Amniotic stem cell (primary cell): ENCODE measurements at regions not wholly inside any gene's neighbourhood (a gene's known extent, or its start where the extent isn't known, plus 50 kb on each side); places are given as distances from the start of the nearest gene placed in this dataset.
"Not testable (repeated sequence)": the region's sequence is repeated elsewhere in the genome, so short reads cannot be mapped to it uniquely, and the experiment has no call there.

Experiments used
- DNase-seq: peaks from one replicate; lab custom pipeline; 2025; lab: John Stamatoyannopoulos, UW

DNA sequence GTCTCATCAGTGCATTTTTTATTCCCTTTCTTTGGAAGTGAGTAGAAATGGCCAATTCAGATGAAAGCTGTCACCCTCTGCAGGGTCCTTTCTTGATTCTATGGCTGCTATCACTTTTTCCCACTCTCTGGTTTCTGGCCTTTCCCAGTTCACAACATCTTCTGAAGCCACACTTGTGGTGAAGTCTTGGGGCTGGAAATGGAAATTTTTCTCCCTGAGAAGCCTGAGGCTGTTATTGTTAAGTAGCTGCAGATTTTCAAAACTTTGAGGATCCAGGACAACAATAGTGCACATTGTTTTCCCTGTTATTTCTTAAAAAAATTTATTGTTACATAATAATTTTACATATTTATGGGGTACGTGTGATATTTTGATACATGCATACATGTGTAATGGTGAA is 250.3 kb upstream of the RASGRP1 start:
- no peak for DNase-seq

DNA sequence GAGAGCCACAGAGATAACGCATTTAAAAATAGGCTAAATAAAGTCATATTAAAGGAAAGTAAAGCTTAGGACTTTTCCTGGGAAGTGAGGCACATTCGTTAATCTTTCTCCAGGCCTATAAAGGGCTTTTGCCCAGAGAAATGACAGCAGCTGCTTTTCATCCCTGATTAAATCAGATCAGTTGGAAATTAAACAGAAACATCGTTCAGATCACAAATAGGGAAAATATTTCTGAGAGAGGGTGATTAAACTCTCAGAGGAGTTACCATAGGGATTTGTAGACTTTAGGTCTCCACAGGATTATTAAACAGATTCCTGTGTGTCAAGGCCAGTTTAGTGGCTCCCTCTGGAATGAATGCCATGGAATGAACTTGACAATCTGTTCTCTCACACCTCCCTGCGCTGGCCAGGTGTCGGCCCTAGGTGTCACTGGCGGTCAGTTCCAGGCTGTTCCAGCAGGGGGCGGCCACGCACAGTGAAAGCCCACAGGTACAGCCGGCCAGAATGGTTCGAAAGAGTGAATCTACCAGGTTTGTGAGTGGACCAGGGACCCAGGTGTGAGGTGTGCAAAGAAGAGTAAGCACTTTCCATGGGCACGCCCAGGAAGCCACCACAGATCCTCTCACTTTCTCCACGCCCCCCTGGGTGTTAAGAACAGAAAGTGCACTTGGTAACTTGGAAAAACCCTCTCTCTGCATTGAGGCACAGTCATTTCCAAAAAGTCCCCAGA is 253.0 kb upstream of the RASGRP1 start:
- peak; percentile 8 for DNase-seq

DNA sequence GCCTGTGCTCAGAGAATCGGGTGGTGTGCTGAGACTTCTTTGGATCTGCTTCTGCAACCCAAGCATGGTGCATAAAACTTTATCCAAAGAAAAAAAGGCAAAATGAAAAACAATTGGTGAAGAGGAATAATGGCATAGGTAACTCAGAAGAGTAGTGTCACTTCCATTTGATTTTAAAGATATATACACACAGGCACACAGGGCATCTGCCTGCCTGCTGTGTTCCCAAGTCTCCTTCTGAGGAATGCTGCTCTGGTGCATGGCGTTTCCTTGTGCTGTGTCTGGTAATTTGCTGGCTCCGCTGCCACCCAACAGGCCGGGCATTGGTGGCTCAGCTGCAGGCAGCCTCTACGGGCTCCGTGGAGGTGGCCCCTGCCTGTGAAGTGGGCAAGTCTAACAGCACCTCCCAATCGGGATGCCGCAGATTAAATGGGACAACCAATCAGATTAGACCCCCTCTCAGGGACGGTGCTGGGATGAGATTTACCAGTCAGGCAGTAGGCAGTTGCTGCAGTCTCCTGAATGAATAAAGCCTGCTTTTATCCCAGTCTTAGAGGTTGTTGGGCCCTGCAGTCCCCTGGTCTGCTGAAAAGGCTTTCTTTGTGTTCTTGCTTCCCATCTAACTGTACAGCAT is 253.7 kb upstream of the RASGRP1 start:
- no peak for DNase-seq

DNA sequence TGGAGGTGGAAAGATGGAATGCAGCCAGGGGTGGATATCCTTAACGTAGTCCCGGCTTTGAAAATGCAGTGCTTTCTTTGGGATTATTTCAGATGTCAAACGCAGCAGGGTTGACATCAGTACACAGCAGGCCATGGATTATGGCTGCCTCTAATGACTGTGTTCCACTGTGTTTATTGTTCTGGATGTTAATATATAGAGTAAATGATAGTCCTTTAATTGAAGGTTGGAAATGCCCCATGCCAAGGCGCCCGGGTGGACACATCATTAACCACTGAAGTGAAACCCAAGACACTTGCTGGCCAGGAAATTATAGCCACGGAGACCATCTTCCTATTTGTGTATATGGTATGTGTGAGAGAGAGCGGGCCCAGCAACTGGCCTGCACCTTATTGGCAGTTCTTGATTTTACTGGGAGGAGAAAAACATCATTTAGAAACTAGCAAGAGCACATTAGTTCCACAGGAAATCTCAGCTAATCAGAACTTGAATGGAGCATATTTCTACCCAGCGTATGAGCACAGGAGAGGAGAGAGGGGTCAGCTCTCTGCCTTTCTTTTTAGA is 254.9 kb upstream of the RASGRP1 start:
- DNase-seq, result no peak

DNA sequence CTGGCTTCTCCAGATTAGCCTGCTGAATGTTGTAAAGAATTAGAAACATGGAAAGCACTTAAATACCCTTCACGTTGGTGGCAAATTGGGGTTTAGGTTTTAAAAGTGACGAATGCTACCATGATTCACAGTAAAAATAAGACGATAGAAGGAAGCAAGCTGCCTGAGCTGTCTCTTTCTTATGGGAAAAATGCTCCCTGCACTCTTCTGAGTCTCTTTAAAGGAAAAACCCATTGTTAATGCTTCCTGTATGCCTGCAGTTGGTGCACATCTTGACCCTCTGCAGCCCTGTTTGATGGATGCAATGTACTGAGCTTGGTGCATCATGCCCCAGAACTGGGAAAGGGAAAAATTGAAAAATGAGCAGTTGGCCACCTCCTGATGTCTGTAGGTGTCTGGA is 258.6 kb upstream of the RASGRP1 start:
- DNase-seq, result no peak

DNA sequence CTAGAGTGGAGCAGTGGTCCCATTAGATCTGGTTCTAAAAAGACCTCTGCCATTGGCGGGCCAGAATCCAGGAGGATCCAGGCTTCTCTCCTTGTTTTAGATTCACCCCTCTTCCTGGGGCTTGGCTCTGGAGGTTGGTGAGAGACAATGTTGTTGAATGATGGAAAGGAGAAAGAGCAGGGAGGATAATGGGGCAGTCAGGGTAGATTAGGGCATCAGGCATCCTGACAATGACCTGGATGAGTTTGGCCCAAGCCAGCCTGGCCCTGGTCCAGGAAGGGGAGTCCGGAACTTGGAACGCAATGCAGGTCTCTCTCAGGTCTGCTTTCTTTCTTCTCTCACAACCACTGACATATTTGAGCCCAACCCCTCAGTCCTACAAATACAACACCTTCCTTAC is 260.1 kb upstream of the RASGRP1 start:
- no peak for DNase-seq

DNA sequence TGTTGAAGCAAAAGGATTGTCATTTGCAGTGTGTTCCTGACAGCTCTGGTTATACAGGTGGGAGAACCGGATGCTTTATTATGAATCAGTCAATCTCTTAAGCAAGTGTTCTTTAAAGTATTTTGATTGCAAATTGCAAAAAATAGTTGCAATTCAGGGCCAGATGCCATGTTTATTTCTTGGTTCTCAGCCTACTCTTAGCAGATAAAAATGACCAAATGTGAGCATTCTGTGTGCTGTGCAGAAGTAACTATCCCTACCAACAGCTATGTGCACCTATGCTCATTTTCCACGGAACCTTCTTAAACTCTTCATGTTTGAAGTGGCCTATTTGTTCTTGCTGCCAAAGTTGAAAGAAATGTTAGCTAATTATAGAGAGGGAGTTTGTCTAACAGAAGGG is 262.3 kb upstream of the RASGRP1 start:
- DNase-seq, result no peak

DNA sequence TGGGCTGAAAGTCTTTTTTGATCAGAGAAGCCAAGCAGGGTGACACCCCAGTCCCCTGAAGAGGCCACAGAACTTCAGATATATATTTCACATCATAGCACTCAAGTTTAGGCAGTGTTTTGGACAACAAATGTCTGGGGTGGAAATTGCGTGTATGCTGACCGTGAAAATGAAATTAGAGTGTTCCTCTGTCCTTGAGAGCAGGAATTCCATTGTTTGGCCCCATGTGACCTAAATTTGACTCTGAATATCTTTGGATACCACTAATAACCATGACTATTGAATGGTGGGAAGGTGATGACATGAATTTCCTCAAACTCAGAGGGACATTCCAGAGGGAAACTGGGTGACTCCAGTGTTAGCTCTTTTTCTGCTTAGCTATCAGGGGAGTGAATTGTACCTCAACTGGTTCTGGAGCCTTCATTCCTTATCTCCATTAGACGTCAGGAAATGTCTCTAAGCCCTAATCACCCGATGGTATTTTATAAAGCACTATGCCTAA is 263.5 kb upstream of the RASGRP1 start:
- DNase-seq, result no peak

DNA sequence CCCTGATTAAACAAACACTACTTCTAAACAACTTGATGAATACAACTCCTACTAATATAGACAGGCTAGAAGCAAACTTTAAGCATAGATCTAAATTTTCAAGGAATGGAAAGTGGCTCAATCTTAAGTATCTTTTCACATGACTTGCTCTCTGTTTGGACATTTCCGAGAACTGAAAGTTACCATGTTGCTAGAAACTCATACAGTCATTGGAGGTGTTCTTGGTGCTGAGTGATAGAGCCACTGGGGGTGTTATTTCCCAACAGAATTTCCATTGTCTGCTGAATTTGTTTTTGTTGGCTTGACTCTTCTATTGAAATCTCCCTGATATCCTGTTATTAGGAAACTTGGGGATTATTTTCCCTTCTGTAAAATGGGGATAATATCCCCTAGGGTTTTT is 264.5 kb upstream of the RASGRP1 start:
- DNase-seq, result no peak

DNA sequence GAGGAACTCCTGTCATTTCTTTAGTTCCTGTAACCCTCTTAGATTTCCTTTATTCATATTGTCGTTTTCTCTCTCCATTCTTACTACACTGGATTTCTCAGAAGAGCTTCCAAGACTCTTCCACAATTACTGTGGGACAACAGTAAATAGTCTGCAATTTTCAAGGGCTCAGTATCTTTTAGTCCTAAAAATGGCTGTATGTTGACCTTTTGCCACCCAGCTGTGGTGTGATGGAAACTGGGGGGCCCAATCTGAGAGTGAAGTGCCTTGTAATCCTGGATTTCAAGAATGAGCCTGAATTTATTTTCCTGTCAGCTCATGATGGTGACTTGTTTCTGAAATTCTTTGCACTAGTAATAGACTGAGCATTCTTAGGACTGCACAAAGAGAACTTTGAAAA is 277.6 kb upstream of the RASGRP1 start:
- no peak for DNase-seq

DNA sequence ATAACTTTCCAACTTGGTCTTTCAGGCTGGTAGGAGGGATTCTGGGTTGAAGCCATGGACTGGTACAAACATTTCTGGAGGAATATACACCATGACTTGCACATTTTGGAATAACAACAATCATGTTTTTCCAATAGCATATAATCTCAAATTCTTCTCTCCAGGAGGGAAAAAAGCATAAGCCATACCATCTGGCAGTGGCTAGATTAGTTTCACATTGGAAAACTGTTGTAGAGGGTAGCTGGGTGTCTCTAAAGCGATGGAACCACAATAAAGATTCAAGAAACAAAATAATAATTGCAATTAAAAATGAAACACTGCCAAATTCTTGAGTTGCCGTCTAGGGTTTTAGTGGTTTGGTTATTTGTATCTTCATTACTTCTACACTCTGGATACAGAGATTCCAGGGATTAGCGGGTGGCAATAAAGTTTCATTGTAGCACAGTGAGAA is 278.5 kb upstream of the RASGRP1 start:
- DNase-seq, result no peak

DNA sequence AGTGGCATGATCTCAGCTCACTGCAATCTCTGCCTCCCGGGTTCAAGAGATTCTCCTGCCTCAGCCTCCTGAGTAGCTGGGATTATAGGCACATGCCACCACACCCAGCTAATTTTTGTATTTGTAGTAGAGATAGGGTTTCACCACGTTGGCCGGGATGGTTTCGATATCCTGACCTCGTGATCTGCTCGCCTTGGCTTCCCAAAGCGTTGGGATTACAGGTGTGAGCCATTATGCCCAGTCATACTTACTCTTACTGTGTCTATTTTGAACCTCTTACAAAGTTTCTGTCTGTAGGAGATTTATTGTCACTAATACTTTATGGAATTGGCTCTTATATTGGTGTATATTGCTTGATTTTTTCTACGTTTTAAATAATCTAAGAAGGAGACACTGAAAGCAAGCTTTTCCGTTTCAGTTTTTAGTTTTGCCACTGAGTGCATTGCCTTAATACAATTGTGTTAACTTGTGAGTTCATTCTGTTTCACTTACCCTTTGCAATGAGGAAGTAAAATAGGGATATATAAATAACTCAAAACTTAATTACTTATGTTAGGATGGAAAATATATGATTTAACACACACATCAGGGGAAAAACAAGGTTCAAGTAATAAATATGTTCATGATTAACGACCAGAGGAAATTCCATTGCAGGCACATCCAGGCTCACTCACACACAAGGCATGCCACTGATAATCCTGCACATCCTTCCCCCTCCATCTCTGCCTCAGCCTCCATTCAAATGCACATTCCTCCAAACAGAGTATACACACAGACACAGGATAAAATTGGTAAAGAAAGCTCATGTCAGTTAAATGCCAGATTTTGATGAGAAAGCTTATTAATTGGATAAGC is 279.3 kb upstream of the RASGRP1 start:
- peak; percentile 38 for DNase-seq

DNA sequence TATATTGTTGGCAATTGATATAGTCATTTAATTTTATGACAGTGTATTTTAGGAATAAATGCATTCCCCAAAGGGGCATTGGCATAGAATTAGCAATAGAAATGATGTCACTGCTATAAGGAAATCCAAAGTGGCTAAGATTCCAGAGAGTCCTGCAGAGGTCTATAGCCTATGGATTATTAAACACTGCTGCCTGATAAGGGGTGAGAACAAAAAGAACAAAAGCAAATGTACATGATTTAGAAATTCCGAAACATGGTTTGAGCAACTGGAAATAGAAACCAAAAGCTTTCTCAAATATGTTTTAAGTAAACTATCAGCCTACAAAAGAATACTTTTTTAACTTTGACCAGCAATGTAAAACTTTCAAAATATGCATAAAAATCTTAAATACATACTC is 280.1 kb upstream of the RASGRP1 start:
- DNase-seq, result no peak

DNA sequence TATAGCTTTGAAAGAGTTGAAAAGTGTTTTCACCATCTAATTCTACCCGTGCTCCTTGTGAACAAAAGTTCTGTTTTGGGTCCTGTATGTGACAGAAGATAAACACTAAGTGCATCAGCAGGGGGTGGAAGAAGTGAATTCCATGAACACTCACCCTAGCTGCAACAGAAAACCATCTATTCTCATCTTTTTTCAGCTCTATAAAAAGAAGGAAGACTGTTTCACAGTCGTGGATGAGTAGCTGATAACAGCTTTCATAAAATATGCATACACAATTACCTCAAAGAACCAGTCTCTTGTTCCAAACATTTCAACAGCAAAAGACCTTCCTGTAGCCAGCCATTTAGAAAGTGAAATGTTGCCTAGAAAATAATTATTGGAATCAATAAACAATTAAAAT is 281.7 kb upstream of the RASGRP1 start:
- no peak for DNase-seq

DNA sequence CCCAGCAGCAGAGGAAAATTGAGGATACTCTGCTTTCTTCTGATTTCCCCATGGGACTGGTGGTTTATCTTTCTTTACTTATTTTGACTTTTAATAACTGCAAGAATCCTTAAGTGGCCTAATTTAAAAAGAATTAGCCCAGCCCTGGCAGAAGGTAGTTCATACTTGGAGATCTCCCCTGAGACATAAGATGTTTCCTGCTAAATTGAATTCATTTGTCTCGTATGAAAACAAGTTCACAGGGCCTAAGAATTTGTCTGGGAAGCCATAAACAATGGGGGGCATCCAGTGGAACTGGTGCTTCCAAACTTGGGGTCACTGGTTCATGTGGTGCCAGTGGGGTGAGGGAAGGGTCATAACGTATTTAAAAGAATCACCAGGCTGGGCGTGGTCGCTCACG is 283.1 kb upstream of the RASGRP1 start:
- DNase-seq, result no peak

DNA sequence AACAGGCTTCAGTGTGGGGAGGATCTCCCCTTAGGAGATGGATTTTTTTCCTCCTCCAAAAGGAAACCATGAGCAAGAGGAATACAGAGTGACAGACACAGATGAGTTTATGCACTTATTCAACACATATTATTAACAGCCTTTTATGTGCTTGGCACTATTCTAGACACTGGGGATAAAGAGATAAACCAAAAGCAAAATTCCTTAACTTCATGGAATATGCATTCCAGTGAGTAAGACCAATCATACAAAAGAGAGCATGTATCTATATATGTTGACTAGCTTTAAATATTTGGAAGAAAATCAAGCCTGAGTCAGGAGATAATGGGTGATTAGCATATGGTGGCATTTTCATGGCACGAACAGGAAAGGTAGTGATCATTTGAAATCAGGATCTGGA is 284.4 kb upstream of the RASGRP1 start:
- no peak for DNase-seq

DNA sequence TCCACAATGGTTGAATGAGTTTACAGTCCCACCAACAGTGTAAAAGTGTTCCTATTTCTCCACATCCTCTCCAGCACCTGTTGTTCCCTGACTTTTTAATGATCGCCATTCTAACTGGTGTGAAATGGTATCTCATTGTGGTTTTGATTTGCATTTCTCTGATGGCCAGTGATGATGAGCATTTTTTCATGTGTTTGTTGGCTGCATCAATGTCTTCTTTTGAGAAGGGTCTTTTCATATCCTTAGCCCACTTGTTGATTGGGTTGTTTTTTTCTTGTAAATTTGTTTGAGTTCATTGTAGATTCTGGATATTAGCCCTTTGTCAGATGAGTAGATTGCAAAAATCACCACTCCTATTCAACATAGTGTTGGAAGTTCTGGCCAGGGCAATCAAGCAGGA is 287.6 kb upstream of the RASGRP1 start:
- DNase-seq, result not testable (repeated sequence)

DNA sequence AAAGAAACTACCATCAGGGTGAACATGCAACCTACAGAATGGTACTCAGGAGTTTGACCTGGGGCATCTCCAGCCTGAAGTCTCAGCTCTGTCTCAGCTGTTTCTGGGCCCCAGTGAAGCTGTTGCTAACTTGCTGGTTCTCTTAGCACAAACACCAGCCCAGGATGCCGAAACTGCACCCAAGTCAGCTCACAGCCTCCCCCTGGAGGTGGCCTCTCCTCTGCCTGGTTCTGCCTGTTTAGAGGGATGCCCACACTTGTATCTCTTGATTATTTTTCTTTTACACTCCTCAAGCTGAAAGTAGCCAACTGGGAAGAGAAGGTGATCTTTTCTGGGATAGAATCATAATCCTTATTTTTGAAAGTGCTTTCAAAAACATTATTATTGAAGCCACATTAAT is 289.0 kb upstream of the RASGRP1 start:
- DNase-seq, result no peak

DNA sequence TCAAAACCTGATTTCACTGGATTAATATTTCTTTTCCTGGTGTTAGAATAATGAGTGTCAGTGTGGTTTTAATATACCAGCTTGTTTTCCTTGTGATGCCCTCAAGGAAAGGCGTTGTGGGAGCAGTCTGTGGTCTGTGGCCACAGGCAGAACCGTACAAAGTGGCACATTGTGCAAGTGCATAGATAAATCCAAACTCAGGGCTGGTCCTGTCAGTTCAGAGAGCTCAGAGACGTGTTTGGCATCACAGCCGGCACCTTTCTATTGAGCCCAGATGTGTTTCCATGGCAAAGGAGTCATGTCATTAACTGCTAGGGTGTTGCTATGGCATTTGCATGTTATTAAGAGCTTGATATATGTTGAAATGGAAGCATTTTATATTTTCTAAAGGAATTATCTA is 289.9 kb upstream of the RASGRP1 start:
- DNase-seq, result no peak

DNA sequence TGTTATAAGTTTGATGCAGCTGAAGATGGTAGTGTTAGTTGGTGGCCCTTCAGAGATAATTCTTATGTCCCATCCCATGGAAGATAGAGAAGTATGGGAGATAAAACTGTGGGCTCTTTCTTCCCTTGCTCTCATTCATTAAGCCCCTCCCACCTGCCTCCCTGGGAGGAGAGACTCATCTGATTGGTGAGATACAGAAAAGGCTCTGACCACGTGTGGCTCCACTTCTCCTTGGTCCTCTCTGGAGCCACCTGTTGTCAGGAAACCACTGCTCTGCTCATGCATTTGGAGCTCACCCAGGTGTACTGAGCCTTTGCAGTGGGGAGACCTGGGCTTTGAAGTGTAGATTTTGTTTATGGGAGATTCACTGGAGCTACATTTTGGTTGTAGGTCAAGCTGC is 293.2 kb upstream of the RASGRP1 start:
- DNase-seq, result no peak

DNA sequence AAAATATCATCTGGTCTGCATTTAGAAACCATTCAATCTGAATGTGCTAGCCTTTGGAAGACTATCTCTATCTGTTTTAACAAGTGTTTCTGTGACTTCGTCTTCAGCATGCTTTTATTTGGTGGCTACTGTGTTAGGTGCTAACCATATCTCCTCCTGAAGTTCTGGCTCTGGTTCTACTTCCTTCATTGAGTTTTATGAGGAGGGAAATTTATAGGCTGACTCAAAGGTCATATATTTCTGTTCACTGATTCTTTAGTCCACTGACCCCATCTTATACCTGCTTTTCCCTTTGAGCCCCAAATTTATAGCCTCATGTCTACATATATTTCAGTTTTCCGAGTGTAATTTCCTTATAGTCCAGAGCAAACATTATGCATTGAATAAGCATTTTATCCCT is 295.0 kb upstream of the RASGRP1 start:
- no peak for DNase-seq

DNA sequence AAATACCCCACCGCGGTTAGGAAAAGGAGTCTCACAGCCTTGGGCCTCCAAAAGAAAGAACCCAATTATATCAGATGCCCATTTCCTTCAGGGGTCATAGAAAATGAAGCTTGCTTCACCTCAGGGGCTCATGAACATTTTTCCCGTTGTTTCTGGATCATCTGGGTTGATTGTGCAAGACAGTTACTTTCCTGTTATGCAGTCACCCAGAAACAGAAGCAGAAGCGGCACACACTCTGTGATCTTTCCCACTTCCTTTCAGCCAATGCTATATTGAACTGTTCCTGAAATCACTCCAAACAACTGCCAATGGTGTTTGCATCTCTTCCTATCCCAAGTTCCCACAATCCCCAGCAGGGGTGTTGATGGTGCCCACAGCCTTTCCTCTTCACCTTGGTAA is 295.6 kb upstream of the RASGRP1 start:
- no peak for DNase-seq

DNA sequence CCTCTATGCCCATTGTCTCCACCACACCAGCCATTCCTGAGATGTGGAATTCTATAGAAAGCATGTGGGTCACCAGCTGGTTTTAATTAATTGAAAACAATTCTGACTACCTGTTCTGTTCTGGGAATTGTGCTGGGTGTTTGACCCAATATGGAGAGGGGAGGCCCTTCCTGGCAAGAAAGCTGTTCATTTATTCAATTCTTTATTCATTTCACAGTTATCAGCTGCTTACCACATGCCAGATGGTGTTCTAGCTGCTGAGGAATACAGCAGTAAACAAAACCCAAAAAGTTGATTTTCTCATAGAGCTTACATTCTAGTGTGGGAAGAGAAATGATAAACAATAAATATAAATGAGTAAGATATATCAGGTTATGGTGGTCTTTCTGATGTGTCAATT is 296.1 kb upstream of the RASGRP1 start:
- DNase-seq, result no peak
